Inferior parietal cortex (tissue), 1 donor: ENCODE measurements at regions not wholly inside any gene's neighbourhood (a gene's known extent, or its start where the extent isn't known, plus 50 kb on each side); places are given as distances from the start of the nearest gene placed in this dataset.
"Not testable (repeated sequence)": the region's sequence is repeated elsewhere in the genome, so short reads cannot be mapped to it uniquely, and the experiment has no call there.

ENCODE experiments used
- DNase-seq: peaks from one replicate; pipeline ENCODE4 v3.0.0-alpha.2; 2016; ENCODE audit errors: extremely low spot score

DNA sequence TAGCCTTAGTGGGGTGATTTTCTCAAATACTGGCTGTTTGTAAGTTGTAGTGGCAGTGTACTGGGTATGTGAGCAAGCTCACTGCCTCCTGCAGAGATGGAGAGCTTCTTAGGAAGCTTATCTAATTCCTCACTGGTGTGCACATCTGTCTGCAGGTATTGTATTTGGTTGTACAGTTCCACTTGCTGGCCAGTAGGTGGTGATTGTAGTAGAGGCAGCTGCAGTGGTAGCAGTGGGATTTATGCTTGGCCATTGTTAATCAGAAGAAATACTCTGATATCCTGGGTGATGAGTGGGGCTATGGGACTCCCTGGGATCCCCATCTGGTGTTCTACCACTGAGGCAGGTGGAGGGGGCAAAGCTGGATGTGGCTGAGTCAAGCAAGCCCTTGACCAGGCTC is 276.1 kb upstream of the SPAG17 start:
- no peak for DNase-seq

DNA sequence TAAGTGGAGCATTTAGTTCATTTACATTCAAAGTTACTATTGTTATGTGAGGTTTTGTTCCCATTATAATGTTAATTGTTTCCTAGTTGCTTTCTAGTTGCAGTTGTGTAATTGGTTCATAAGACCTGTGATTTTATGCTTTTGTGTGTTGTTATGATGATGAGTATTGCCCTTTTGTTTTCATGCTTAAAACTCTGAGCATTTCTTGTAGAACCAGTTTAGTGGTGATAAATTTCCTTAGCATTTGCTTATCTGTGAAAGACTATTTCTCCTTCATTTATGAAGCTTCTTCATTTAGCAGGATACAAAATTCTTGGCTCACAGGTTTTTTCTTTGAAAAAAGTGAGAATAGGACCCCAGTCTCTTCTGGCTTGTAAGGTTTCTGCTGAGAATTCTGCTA is 274.8 kb upstream of the SPAG17 start:
- DNase-seq, result no peak

DNA sequence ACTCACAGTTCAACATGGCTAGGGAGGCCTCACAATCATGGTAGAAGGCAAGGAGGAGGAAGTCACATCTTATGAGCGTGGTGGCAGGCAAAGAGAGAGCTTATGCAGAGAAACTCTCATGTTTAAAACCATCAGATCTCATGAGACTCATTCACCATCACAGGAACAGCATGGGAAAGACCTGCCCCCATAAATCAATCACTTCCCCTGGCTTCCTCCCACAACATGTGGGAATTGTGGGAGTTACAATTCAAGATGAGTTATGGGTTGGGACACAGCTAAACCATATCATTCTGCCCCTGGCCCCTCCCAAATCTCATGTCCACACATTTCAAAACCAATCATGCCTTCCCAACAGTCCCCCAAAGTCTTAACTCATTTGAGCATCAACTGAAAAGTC is 268.8 kb upstream of the SPAG17 start:
- not testable (repeated sequence) for DNase-seq

DNA sequence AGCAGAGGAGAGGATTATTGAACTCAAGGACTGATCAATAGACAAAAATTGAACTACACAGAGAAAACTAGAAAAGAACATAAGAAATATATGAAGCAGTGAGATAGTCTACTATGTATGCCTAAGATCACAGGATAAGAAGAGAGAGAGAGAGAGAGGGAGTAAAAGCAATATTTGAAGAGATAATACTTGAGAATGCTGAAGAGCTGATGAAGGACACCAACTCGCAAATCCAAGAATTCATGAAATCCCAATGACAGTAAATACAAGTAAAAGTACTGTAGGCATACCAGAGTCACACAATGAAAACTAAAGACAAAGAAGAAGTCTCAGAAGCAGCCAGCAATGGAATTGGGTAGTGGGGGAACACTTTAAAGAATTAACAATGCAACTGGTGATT is 260.1 kb upstream of the SPAG17 start:
- DNase-seq, result no peak

DNA sequence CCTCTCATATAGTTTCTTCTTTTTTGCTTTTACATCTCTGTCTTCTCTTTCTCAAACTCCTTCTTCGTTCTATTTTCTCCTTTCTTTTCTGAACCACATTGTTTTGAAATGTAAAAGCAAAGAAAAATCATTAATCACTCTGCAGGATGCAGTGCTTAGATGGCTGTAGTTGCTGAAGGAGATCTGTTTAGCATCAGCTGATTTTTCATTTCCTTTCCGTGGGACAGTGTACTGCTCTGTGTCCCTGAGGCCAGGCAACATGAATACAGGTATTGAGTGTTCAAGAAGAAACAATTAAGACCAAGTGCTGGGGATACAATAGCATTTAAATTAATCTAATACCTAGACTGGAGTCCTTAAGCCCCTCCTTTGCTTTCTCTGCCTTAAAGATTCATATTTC is 257.2 kb upstream of the SPAG17 start:
- no peak for DNase-seq

DNA sequence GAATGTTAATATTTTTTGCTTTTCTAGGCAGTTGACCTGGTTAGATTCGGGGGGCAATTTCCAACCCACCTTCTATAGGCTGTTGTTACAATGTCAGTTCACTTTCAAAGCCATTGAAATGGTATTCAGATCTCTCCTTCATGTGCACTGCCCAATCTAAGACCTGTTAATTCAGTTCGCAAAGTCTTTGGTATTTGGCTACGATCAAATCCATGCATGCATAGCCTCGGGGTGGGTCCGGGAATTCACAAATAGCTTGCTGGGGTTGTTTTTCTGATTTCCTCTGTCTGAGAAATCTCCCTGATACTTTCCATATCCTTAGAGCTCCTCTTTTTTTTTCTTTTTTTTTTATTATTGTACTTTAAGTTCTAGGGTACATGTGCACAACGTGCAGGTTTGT is 252.6 kb upstream of the SPAG17 start:
- no peak for DNase-seq

DNA sequence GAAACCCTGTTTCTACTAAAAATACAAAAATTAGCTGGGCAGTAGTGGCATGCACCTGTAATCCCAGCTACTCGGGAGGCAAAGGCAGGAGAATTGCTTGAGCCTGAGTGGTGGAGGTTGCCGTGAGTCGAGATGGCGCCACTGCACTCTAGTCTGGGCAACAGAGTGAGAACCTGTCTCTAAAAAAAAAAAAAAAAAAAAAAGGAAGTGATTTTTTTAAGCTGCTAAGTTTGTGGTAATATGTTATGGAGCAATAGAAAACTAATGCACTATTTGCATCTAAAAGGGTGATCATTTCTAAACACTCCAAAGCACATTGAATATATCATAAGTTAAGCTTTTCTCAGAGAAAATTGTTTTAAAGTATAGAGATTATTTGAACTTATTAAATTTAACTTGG is 244.8 kb upstream of the SPAG17 start:
- no peak for DNase-seq

DNA sequence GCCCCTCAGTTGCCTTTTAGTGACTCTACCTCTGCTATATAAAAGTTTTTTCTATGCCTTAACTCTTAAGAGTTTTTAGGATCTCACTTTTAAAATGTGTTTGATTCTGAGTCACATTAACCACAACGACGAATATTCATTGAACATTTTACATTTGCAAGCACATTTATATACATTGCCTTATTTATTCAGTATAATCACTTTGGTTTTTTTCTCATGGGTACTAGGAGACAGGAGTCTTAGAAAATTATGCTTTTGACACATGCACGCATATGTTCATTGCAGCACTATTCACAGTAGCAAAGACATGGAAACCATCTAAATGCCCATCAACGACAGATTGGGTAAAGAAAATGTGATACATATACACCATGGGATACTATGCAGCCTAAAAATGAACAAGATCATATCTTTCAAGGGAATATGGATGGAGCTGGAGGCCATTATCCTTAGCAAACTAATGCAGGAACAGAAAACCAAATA is 236.9 kb upstream of the SPAG17 start:
- DNase-seq, result no peak

DNA sequence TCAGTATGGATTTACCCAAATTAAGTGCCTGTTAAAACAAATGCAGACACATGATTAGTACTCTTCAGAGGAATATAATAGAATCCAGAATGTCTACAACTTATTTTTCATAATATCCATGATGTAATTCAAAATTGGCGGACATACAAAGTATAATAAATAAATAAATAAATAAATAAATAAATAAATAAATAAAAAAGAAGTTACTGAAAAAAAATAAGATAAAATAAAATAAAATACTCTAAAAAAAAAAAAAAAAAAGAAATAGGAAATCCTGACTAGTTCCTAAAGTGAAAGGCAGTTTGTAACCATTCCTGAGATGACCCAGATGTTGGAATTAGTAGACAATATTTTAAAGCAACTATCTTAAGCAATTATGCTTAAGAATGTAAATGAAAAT is 219.0 kb upstream of the SPAG17 start:
- no peak for DNase-seq

DNA sequence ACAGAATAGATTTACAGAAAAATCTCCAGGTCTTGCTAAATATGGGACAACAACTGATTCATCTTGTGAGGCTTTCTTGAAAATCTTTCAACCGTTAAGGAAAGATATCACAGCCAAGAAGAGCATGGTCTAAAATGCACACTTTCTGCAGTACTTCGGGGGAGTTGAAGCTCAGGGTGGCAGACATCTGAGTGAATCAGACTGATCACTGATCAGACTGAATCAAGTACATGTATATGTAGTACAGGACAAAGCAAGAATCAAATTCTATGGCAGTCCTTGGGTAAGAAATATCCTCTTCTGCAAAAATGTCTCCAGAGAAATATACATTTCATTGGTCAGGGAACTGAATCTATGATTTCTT is 212.4 kb upstream of the SPAG17 start:
- no peak for DNase-seq

DNA sequence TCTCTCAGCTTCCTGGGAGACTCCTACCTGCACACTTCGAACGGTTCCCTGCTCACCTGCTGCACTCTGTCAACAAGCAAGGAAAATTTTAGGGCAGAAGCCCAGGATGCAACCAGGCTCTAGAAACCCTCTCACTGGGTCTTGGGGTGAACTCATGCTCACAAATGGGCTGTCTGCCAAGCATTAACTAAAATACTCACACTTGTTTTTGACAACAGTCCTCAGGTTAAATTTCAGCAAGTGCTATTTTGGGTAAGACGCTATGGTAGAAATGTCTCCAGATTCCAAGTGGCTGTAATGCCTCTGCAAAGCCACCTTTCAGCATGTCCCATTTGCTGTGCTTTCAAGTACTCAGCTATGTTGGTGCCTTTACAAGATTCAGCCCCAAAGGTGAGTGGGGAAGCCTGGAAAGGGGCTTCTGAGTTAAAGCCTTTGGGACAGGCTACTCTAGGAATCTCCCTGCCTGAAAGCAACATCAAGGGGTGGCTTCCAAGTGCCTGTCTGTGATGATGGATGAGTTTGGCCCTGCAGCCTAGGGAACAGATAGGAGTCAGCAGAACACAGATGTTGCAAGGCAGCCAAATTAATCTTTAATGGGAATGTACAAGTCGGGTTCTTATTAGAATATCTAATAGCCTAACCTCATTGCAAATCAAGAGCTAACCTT is 211.9 kb upstream of the SPAG17 start:
- DNase-seq, result no peak

DNA sequence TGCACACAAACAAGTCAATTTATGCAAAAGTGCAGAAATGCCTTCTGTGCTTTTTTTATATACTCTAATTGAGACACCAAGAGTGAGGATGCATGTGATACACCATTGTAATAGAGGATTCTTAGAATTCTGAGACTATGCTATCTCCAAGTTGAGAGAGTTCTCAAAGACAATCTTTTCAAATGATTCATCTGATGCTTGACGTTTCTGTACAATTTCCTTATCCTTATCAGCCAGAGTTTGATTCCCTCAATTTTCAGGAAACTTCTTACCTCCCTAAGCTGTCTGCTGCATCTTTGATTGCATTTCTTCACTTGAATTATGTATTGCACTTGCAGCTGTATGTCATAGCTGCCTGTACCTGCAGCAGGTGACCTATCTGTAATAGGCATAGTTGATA is 211.3 kb upstream of the SPAG17 start:
- no peak for DNase-seq

DNA sequence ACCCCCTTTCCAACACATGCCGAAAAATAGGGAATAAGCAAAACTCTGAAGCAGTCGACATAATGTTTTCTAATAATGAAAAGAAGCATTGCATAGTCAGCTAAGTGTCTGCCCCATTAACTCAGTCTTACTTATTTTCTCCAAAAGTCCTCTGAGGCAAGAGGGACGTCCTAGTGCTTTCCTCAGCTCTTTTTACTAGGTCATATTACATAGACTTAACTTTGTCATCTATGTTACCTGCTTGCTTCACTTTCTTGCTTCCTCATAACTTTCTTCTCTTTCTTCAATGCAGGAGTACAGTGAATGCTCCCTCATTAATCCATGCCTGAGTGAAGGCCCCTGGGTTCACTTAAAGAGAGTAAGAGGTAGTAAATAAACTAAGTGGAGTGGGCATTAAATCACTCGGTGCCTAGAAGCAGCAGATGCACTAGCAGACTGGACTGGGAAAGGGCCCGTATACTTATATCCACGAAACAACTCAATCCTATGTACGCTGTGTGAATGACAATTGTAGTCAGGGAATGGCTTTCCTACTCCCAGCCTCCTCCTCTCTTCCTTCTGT is 210.5 kb upstream of the SPAG17 start:
- no peak for DNase-seq

DNA sequence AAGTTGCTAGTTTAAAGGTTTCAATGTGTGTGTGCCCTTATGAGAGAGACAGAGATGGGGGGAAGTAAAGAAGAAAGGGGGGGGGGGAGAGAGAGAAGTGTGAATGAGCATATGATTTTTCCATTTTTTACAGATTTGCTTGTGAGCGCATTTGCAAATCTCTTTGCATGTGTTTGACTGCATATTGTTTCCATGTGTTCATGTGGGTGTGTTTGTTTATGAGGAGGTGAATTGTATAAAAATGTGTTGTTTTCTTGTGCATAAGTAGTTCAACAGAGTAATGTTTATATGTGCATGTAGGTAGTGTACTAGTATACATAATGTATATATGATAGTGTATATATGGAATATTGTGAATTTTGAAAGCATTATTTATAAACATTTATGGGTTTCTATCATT is 205.9 kb upstream of the SPAG17 start:
- no peak for DNase-seq

DNA sequence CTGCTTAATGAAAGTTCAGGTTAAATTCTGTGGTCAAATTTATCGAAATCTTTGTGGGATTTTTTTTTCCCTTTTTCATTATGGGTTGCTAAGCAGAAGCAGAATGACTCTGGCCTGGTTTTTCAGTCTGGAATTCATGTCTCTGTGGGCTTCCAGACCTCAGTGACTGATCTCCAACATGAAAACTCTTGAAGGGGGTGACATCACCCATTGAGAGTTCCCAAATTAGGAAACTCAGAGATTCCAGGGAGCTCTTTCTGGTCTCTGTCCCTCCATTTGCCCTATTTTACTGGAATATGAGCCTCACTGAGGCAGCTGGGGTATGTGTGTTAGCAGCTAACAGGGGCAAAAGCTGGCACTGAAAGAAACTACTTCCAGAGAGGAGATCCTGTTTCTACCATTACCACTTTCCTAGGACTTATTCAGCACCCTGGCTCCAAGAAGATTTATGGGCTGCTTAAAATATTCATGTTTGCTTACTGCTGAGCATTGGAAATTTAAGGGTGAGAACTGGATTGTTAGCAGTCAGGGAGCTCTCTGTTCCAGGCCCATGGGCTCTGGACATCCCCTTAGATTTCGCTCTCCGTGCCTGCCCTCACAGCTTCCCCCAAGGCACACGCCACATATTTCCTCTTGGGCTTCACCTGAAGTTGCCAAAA is 203.4 kb upstream of the SPAG17 start:
- no peak for DNase-seq

DNA sequence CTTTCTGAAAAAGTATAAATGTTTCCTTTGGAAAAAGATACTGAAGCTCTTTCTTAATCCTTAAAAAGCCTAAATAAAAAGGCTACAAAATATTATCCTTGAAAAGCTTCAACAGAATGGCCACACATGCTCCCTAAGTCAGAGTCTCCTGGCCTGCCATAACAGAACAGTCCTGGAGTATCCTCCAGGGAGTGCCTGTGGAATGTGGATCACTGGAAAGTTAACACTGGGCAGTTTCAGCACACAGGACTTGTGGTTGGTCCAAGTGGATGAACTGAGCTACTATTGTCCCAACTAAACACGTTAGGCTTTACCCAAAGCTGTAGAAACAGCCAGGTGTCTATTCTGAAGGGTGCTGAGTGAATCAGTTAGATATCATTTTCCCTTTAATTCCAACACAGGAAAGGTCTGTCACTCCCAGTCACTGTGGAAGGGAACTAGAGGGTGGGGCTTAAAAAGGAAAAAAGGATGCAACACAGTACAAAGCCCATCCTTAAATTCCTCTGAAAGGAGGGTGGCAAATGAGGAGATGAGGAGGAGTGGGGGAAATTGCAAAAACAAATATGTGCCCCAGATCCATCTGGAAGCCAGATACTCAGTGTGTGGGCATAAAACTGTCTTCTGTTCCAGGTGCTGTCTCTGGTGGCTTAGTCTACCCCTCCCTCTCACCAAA is 196.3 kb upstream of the SPAG17 start:
- no peak for DNase-seq

DNA sequence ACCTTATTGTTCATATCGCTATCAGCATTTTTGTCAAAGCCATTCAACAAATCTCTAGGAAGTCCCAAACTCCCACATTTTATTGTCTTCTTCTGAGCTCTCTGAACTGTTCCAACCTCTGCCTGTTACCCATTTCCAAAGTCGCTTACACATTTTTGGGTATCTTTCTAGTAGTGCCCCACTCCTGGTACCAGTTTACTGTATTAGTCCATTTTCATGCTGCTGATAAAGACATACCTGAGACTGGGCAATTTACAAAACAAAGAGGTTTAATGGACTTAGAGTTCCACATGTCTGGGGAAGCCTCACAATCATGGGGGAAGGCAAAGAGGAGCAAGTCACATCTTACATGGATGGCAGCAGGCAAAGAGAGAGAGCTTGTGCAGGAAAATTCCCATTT is 192.2 kb upstream of the SPAG17 start:
- DNase-seq, result not testable (repeated sequence)

DNA sequence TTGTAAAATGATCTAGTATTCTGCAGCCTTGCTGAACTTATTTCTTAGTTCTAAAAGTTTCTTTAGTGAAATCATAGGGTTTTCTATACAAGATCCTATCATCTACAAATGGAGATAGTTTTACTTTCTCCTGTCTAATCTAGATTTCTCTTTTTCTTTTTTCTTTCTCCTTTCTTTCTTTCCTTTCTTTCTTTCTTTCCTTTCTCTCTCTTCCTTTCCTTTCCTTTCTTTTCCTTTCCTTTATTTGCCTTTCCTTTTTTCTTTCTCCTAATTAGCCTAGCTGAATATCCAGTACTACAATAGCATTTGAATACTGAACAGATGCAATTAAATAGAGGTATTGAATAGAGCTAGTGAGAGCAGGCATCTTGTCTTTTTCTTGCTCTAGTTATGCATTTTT is 186.6 kb upstream of the SPAG17 start:
- no peak for DNase-seq

DNA sequence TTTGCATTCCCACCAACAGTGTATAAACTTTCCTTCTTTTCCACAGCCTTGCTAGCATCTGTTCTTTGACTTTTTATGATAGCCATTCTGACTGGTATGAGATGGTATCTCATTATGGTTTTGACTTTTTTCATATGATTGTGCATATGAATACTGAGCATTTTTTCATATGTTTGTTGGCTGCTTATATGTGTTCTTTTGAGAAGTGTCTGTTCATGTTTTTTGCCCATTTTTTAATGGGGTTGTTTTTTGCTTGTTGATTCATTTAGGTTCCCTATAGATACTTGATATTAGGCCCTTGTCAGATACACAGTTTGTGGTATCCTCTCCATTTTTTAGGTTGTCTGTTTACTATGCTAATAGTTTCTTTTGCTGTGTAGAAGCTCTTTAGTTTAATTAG is 185.8 kb upstream of the SPAG17 start:
- DNase-seq, result no peak

DNA sequence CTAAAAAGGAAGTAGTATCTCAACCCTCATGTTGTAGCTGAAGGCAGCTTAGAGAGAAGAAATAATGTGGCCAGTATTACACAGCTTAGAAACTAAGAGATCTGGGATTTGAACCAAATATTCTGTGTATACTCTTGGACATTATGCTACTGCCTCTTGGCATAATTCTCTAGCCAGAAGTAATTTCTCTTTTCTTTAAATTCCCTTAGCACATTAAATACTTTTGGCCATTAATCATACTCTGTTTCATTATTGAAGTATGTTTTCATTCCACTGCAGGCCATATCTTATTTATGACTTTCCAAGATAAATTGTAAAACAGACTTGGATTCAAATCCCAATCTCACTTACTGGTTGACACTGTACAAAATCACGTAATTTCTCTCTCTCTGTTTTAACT is 181.3 kb upstream of the SPAG17 start:
- DNase-seq, result no peak

DNA sequence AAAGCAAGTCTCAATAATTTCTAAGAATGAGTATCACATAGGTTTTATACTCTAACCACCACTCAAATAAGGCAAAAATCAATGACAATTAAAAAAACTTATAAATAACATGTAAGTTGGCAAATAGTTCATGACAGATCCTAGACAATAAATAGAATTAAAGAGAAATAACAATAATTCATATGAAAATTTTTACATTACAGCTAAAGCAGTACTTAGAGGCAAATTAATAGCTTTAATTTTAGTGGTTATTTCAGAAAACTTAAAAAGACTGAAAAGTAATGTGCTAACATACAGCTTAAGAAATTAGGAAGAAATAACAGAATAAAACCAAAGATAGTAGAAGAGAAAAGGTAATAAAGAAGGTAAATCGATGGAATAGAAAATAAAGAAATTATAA is 179.9 kb upstream of the SPAG17 start:
- DNase-seq, result no peak

DNA sequence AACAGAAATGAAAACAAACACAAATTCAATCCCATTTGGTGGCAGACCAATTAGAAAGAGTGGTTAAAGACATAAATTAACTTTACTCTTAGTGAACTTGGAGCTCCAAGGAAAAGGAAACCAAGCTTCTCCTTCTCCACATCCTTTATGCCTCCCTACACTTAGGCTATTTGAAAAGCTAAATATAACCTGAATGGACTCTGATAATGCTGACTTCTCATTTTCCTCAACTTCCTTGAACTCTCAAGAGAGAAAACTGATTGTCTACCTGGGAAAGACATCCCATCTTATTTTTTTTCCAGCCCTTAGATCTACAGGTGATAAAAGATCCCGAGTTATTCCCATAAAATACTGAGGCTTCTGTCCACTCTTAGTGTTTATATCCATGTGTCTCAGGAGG is 178.4 kb upstream of the SPAG17 start:
- DNase-seq, result no peak

DNA sequence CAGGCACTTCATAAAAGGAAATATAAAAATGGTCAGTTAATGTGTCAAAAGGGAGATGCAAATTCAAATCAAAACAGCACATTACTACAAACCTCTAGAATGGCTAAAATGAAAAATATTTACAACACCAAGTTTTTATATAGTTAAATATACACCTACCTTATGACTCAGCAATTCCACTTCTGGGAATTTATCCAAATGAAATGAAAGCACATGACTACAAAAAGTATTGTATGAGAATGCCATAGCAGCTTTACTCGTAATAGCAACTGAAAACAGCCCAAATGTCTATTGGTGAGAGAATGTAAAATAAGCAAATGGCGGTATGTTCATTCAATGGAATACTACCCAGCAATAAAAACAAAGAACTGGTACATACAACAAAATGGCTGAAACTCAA is 175.8 kb upstream of the SPAG17 start:
- no peak for DNase-seq
